CD4-positive, alpha-beta T cell treated with Interleukin-6 for 4 hours (primary cell): ENCODE measurements at regions not wholly inside any gene's neighbourhood (a gene's known extent, or its start where the extent isn't known, plus 50 kb on each side); places are given as distances from the start of the nearest gene placed in this dataset.

Source experiments
- DNase-seq: peaks from one replicate; pipeline ENCODE4 v3.0.0-alpha.2; 2020; ENCODE audit warnings: mixed read lengths

DNA sequence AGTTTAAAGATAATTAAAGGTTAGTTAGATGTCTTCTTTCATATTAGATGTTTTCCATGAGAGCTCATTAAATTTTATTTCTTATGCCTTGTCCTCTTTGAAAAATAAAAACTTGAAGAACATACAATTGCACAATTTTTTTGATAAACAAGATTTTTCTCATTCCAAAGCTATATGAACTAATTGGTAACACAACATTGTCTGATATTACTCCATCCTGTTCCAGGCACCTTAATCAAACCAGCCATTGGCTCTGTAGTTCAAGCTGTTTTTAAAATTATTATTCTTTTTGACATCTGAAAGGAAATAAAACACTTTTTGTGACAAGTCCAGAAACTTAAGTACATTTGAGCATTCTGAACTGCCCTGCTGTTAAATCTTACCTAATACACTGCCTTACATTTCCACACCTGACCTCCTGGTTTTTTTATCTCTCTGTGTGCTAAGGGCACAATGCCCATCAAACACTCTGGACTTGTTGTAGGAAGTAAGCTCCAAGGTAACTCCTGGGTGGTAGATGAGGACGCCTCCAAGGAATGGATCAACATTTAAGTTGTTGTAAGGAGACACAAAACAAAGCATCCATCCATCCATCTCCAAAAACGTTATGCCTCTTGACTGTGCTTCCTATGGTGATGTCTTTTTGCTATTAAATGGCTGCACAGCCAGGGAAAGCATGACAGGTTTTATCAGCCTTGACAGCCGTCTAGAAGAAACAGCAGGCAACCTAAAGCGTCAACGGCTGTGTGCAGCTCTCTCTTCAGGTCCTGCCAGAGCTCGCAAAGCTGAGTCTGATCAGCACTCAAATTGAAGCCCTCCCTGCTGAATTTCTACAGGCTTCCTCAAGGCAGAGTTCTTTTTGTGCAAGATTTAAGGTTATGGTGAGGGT, 449.9 kb upstream of the FLRT2 start:
- no peak for DNase-seq

DNA sequence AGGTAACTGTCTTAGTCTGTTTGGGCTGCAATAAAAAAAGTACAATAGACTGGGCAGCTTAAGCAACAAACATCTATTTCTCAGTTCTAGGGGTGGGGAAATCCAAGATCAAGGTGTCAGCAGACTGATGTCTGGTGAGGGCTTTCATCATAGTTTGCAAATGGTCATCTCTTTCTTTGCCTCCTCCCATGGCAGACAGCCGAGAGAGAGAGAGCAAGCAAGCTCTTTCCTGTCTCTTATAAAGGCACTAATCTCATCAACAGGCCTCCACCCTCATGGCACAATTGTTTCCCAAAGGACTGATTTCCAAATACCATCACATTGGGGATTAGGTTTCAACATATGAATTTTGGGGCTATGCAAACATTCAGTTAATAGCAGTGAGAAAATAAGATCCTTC, 445.6 kb upstream of the FLRT2 start:
- DNase-seq = no peak

DNA sequence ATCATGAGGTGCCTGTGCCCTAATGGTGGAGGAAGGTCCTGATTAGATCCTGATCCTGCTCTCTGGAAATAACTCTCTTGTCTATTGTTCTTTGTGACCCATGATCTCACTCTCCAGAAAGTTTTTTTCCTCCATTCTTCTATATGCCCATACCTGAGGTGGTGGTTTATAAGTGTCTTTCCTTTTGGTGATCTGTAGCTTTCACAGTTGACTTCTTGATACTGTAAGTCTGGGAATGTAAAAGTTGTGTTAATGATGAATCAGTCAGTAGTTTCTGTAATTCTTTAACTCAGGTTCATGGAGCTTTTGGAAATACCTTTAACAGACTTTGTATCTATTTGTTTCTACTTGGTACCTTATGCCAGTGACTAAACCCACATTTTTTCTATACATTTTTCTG, 444.0 kb upstream of the FLRT2 start:
- no peak for DNase-seq

DNA sequence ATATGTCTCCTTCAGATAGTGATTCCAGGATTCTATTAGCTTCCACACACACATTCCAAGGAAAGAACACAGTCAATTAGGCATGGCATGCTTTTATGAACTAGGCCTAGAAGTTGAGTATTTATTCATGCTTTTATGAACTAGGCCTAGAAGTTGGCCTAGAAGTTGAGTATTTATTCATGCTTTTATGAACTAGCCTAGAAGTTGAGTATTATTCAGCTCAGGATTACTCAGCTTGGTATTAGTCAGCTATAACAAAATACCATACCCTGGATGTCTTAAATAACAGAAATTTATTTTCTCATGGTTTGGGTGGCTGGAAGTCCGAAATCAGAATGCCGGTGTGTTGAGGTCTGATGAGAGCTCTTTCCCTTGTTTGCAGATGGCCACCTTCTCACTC, 442.7 kb upstream of the FLRT2 start:
- no peak for DNase-seq

DNA sequence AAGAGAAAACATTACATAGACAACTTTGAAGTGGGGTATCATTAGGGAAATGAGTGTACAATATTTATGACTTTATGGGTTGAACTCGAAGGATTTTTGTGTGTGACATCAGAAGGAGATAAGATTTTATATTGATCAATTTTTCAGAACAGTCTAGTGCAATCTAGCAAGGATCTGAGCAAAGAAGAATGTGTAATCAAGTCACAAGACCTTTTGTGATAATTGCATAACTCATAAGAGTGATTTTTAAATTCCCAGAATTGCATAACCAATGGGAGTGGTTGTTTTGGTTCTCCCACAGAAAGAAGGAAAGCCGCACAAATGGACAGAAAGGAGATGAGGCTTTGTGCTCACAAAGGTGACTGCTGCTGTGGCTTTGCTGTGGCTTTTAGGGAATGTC, 441.8 kb upstream of the FLRT2 start:
- DNase-seq = no peak

DNA sequence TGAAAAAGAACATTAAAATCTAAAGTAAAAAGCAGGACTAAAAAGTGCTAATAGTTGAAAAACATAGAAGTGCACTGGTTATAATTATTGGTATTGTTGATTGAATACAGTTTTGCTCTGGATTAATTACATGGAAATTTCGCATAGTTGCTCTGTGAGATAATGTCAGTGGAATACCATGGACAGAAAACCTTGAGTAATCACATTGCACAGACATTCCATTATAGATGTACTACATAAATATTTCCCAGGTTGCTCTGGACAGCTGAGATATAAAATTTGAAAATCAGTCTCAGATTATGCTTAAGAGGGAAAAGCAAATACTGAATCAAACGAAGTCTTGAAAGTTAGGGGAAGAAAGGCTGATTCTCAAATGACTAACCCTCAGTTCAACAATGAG, 439.3 kb upstream of the FLRT2 start:
- DNase-seq = no peak

DNA sequence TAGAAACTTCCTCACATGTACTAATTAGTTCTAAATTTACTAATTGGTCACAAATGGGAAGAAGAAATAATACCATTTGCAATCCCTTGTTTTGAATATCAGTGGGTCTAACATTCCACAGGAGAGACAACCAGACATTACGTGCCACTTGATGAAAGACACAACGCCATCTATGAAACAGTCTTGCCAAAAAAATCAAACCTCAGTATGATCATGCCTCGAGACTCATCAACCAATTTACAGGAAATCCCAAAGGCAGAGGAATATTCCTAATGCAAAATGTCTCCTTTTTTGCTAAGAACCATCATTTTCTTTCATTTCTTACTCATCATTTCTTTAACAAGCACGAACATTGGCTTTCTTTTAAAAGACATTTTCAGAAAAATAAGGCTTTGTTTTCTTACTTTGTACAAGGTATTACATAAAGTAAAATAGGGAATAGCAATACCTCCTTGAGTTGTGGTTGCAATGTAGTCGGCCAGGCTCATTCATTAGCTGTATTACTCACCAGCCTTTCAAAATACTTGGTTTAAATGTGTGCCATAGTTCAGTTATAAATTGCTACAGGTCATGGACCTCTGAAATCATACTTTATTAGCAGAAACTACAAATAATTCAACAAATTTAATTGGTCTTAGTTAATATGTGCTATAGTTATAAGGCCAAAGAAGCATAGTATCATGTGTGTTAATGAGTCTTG, 436.2 kb upstream of the FLRT2 start:
- DNase-seq = no peak

DNA sequence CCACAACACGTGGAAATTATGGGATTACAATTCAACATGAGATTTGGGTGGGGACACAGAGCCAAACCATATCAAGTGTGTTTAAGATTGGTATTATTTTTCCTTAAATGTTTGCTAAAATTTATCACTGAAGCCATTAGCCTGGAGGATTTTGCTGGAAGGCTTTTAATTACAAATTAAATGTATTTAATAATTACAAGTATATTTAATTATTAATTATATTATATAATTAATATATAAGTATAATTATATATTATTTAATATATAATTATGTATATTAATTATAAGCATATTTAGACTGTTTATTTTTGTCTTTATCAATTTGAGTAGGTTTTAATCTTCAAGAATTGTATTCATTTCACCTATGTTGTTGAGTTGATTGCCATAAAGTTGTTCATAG, 427.4 kb upstream of the FLRT2 start:
- DNase-seq = no peak

DNA sequence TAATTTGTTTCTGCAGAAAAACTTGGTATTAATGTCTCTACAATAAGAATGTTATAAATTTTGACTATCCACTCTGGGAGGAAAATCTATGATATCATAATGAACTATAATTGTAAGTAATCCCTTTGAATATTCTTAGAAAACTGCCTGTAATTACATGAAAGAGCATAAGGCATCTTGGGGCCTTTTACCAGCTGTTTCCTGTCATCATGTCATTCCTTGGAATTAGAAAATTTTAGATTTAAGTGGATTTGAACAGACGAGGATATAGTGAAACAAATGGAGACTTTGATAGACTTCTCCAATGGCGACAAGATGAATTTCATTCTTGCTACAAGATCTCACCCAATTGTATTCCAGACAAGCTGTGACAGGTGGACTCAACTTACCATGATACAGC, 423.4 kb upstream of the FLRT2 start:
- DNase-seq = no peak

DNA sequence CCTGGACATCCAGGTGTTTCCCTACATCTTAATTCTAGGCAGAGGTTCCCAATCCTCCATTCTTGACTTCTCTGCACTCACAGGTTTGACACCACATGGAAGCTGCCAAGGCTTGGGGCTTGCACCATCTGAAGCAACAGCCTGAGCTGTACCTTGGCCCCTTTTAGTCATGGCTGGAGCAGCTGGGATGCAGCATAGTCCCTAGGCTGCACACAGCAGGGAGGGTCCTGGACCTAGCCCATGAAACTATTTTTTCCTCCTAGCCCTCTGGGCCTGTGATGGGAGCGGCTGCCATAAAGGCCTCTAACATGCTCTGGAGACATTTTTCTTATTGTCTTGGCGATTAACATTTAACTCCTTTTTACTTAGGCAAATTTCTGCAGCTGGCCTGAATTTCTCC, 417.2 kb upstream of the FLRT2 start:
- DNase-seq = no peak

DNA sequence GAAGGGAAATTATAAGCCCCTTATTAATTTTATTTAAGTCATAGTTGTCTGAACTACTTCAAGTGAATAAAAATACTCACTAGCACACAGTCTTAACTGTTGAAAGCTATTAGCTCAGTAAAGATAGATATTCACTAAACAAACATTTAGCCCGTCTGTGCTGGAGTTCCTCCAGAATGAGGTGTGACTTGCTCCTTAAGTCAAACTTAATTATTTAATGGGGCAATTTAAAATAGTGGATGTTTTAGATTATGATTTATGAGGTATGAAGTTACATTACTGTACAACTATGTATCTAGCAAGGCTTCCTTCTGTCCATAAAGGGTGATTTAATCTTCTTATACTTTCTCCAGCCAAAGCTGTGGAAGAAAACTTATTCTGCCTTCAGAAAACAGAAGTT, 414.0 kb upstream of the FLRT2 start:
- no peak for DNase-seq

DNA sequence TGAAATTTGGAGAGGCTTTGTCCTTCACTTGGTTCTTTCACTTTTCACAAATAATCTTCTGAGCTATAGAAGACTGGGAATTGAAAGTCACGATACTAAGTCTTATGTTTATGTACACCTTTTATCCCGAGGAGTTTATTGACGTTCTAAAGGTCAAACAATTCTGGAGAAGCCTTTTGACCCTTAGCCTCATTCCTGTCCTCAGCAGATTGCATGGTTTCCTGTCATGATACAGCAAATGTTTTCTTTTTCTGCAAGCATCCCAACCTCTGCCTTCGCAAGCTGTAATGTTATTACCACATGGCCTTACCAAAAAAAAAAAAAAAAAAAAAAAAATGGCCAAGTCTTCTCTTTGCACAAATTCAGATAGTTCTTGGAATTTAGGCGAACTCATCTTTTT, 411.7 kb upstream of the FLRT2 start:
- no peak for DNase-seq

DNA sequence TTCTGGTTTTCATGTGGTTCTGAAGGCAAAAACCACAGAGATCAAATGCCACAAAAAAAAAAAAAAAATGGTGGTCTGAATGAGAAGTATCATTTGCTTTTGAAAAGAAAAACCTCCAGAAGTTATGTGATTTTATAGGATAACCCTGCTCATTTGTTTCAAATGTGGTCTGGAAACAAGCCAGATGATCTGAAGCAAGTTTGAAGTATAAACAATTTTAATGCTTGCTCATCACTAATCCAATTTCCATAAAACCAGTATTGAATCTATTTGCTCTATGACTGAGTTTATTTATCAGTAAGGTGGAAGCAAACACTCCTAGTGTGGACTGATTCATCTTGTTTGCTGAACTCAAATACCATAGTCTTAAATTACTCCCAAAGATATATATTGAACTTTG, 407.3 kb upstream of the FLRT2 start:
- DNase-seq = no peak

DNA sequence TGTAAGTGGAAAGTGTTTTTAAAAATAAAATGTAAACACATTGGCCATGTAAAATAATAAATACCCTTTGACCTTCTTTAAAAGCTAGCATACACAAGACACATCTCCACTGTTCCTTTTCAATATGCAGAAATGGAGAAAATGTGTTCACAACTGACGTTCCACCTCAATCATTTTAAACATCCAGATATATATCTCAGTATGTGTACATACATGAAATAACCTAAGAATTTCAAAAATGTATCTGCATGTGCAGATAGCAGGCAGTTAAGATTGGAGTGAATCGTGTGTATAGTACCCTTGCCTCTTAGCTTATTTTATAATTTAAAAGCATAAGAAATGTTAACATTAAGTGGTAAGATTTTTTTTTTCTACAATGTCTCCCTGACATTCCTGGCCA, 406.2 kb upstream of the FLRT2 start:
- DNase-seq = no peak

DNA sequence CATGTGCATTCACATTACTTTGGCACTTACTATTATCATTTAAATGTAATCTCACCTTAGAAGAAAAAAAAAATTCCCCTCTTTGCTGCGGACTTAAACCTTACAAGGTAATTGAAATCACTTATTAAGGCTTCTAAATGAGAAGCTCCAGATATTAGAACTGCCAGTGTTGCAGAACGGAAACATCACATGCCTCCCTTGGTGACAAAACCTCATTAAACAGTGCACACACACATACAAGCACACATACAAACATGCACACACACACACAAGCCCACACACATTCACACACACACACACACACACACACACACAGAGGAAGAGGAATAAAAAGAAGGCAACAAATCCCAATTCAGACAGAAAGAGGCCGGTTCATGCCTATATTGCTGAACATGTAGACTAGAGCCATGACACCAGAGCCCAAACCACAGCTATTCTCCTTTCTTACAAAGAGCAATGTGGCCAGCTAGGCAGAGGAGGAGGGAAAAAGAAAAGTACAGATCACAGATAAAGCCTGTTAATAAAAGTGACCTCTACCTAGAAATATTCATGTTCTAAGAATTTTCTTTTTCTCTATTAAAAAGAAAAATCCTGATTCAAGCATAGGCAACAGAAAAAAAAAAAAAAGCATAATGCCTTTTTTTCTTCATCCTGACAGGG, 405.2 kb upstream of the FLRT2 start:
- no peak for DNase-seq

DNA sequence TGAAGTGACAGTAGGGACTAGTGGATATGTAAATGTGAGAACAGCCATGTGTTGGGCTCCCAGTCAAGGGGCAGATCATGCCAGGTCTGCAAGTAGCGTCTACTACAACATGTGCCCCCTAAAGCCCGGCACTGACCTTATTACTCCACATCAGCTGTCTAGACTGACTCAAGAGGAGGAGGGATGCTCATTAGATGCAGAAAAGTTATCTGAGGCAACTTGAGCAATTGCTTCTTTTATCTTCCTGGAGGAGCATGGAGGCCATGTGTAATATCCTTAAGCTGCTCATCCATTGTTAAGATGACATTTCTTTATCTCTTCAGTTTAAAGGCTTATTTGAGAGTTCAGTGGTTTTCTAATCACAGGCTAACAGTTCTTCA, 404.7 kb upstream of the FLRT2 start:
- no peak for DNase-seq

DNA sequence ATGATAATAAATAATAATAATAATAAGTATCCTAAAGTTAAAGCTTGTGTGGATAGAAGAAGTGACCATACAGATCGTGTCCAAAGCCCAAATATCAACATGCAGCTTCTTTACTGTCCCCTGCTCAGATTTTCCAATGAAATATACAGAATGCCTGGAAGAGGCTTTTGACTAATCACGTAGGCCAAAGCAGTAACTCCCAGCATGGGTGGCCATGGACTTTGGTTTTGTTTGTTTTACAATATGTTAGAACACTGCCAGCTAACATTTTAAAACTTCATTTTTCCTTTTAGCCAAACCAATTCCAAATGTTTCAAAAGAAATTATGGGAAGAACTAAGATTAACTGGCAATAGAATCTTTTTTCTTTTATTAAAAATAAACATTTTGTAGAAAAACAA, 400.0 kb upstream of the FLRT2 start:
- no peak for DNase-seq

DNA sequence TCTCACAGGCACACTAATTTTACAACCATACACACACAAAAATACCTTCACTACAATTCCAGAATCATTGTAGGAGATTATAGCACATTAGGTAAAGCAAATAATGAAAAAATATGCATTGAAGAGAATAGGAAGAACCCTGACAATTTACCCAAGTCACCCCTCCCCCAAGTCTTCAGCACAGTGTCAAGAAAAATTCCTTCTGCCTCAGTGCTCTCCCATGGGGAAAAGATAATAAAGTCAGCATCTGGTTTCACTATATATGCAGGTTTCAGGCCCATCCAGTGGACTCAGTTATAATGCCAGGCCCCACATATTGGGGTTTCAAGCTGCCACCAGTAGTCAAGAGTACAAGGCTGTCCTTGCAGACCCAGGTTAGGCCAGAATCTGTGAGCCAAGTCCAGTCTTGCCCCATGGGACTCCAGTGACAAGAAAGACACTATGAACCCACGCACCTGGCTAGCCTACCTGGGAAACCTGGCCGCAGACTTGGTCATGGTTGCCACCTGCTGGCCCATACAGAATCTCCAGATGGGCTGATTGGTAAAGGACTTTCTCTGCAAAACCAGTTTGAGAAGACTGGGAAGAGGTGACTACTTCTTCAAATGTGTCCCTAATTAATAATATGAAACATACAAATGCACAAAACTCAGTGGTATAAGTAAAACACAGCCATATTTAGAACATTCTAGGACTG, 398.6 kb upstream of the FLRT2 start:
- DNase-seq = no peak

DNA sequence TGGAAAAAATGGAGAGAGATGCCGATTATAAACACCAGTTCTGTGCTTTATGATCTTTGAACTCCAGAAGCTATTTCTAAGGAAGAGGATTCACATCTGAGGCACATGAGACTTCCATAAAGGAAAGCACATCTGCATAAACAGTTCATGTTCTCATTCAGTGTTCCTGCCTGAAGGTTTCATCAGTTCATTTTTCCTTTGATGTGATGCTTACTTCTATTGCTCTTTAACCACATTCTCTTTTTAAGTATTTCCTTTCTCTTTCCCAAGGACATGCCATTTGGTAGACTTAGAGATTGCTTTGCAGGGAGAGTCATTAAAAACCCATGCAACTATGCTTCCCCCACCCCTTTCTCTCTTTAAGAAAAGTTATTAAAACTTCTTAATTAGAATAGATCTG, 387.0 kb upstream of the FLRT2 start:
- DNase-seq = no peak

DNA sequence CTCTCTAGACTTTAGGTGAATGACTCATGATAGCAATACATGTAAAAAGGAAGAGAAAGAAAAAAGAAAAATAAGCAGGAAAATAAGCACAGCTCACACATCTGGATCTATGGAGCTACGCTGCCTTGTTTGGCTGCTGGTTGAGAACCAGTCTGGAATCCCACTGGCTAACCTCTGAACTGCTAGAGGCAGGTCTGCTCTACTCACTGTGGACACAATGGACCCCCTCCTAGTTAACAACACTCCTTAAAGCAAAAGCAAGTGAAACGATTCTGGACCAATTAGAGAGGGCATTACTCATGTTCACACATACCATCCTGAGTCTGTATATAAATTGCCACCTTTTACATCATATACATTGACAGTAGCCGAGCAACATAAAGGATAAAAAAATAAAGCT, 383.2 kb upstream of the FLRT2 start:
- no peak for DNase-seq

DNA sequence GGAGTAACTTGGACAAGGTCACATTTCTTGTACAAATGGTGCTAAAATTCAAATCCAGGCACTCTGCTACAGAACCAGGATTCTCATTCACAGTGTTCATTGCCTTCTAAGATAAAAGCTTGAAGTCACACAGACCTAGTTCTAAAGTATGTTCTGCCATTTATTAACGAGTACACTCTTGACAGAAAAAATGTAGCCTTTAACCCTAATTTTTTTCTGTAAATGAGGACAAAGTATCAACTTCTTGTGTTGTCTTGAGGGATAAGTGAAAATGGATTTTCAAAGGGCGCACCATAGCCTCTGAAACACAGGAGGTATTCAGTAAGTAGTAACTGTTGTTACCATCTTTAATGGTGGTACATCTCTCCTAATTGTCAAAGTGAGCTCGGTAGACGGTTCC, 379.8 kb upstream of the FLRT2 start:
- no peak for DNase-seq

DNA sequence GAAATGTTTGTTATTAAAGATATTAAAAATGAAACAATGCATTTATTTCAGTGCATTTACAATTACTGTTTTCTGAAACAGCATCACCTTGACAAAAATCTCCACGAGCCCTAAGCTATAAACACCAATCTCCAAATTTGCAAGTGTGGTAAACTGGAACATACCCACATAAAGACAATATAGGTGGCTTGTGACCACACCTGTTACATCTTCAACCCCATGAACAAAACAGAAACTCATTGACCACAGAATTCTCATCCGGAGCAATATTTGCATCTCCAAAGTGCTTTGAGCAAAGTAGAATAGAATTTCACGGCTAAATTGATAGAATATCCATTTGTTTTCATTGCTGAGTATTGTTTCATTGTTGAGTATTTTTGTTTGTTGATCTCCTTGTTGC, 375.2 kb upstream of the FLRT2 start:
- no peak for DNase-seq

DNA sequence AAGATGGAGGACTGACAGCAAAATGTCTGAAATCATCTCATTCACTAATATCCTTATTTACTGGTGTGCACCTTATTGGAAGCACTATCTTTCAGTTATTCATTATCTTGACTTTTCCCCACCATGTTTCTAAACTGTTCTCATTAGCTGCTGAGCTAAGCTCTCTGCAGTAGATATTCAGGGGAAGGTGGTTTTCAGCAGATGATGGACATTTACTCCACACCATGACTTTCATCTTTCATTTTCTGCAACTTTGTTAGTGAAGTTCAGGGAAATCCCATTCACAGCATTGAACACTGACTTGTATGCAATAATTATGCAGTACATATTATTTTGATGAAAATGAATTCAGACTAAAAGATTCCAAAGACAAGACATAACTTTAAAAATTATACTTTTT, 373.6 kb upstream of the FLRT2 start:
- DNase-seq = no peak

DNA sequence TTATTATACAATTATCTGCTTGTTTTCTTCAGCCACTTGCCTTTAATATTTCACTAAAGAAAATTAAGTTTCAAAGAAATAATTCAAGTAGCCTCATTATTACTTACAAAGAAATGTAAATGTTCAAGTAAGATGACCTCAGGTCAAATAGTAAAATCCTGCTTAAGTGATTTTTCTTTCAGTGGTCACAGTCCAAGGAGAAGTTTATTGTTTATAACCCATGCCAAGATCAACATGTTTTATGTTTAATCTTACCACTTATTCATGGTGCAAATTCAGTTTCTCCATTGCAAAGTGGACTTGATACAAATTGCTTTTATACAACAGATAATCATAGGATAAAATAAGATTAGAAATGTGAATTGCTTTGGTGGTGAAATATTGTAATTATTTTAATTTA, 370.2 kb upstream of the FLRT2 start:
- DNase-seq = no peak
